Keratinocyte (primary cell): ENCODE measurements at regions not wholly inside any gene's neighbourhood (a gene's known extent, or its start where the extent isn't known, plus 50 kb on each side); places are given as distances from the start of the nearest gene placed in this dataset.

Experiments used
- EZH2 ChIP-seq: IDR thresholded peaks from one replicate; pipeline ENCODE4 v1.6.1; 2012; ENCODE audit warnings: inconsistent platforms, mild to moderate bottlenecking, low read length, moderate library complexity
- TF ChIP-seq, protein P1 (sequence below), 3 experiments: IDR thresholded peaks in 1 of 3; conservative IDR thresholded peaks in 1 of 3; optimal IDR thresholded peaks in 1 of 3; 2 replicates in 2 of 3; 3 replicates in 1 of 3; pipeline versions ENCODE3 to v1.5.1; 2011; ENCODE audit warnings: low read length in 3 of 3, mild to moderate bottlenecking in 3 of 3, moderate library complexity in 2 of 3, control low read depth in 1 of 3, inconsistent platforms in 1 of 3; ENCODE audit not compliant: insufficient read depth in 2 of 3; ENCODE audit errors: extremely low read depth in 1 of 3

- TF ChIP-seq, protein P1, sequence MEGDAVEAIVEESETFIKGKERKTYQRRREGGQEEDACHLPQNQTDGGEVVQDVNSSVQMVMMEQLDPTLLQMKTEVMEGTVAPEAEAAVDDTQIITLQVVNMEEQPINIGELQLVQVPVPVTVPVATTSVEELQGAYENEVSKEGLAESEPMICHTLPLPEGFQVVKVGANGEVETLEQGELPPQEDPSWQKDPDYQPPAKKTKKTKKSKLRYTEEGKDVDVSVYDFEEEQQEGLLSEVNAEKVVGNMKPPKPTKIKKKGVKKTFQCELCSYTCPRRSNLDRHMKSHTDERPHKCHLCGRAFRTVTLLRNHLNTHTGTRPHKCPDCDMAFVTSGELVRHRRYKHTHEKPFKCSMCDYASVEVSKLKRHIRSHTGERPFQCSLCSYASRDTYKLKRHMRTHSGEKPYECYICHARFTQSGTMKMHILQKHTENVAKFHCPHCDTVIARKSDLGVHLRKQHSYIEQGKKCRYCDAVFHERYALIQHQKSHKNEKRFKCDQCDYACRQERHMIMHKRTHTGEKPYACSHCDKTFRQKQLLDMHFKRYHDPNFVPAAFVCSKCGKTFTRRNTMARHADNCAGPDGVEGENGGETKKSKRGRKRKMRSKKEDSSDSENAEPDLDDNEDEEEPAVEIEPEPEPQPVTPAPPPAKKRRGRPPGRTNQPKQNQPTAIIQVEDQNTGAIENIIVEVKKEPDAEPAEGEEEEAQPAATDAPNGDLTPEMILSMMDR (optimal IDR thresholded peaks at IDR 0.05 in 1 of 3, IDR thresholded peaks at IDR 0.05 in 1 of 3, conservative IDR thresholded peaks at IDR 0.05 in 1 of 3; ENCODE audit: extremely low read depth in 1 of 3, insufficient read depth in 2 of 3, low read length in 3 of 3): no peak
- TF ChIP-seq EZH2: no peak
Observed at GRCh38 chr1:105462308-105462707, 1594.2 kb upstream of the PRMT6 start.
